ENCODE measurements at regions not wholly inside any gene's neighbourhood (a gene's known extent, or its start where the extent isn't known, plus 50 kb on each side); places are given as distances from the start of the nearest gene placed in this dataset.

DNA sequence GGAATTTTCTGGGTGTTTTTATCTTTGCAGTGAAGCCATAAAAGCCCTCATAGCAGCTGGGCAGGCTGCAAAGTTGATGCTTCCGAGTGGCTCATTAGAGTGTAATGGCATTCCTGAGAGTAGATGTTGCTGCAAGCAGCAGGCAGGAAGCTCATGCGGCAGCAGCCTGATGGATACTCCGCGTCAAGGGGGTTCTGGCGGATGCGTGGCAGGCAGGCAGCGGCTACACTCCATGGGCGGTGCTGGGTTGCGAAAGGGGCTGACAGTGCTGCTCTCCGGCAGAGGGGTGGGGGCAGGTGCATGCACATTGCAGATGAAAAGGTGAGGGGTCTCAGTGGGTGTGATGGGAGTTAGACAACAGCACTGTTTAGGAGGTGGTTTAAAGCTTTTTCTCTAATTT is 93.2 kb upstream of the AJAP1 start:
- POLR2A ChIA-PET = no interaction called here
- DNase-seq (ENCODE audit: extremely low spot score) = no peak
- CTCF ChIA-PET = no interaction called here
- no peak for TF ChIP-seq CTBP1 (IDR thresholded peaks at IDR 0.05; ENCODE audit: borderline replicate concordance)
- TF ChIP-seq TARDBP (IDR thresholded peaks at IDR 0.05) = no peak
- TF ChIP-seq L3MBTL2 (conservative IDR thresholded peaks at IDR 0.05) = no peak
- TF ChIP-seq BHLHE40 (IDR thresholded peaks at IDR 0.05; ENCODE audit: borderline replicate concordance) = no peak
- TF ChIP-seq ZNF384 (IDR thresholded peaks at IDR 0.05) = no peak
- no peak for TF ChIP-seq FOXA1 (IDR thresholded peaks at IDR 0.05)
- TF ChIP-seq FOXK2 (IDR thresholded peaks at IDR 0.05) = no peak
- TF ChIP-seq ARNT (IDR thresholded peaks at IDR 0.05) = no peak
- TF ChIP-seq SUZ12 (IDR thresholded peaks at IDR 0.05) = no peak
- TF ChIP-seq FOXM1 (IDR thresholded peaks at IDR 0.05; ENCODE audit: borderline replicate concordance) = no peak
- TF ChIP-seq NFRKB (IDR thresholded peaks at IDR 0.05) = no peak

DNA sequence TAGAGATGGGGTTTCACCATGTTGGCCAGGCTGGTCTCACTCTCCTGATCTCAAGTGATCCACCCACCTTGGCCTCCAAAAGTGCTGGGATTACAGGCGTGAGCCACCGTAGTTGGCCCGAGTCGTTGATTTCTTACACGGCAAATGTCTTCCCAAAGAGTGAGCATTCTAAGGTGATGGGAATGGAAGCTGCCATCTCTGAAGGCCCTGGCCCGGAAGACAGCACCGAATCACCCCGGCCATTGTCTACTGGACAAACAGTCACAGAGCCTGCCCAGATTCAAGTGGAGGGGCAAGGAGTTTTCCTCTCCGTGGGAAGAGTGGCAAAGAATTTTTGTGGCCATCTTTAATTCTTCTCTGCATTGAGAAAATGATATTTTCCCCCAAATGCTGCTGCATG is 92.1 kb upstream of the AJAP1 start:
- DNase-seq (ENCODE audit: extremely low spot score) = no peak
- ChIA-PET CTCF (no interaction called here), POLR2A (no interaction called here)
- TF ChIP-seq L3MBTL2 (conservative IDR thresholded peaks at IDR 0.05) (no peak), LEF1 (IDR thresholded peaks at IDR 0.05; ENCODE audit: borderline replicate concordance) (no peak), SUZ12 (IDR thresholded peaks at IDR 0.05) (no peak), CTBP1 (IDR thresholded peaks at IDR 0.05; ENCODE audit: borderline replicate concordance) (no peak)

DNA sequence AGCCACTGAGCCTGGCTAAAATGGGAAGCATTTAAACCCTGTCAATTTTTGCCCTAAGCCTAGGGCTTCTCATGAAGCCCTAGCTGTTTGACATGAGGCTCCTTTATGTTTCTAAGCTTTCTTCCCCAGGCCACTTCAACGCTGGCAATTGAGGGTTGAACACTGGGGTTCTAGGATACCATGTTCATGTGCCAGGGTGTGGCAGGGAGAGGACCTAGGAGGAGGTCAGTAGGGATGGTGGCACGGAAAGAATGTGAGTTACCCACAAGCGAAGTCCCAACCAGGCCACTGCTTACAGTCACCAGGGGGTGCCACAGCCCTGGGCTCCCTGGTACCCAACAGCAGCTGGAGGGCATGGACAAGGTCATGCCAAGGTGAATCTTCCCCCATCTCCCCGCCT is 90.8 kb upstream of the AJAP1 start:
- POLR2A ChIA-PET = no interaction called here
- no peak for DNase-seq (ENCODE audit: extremely low spot score)
- CTCF ChIA-PET = no interaction called here

DNA sequence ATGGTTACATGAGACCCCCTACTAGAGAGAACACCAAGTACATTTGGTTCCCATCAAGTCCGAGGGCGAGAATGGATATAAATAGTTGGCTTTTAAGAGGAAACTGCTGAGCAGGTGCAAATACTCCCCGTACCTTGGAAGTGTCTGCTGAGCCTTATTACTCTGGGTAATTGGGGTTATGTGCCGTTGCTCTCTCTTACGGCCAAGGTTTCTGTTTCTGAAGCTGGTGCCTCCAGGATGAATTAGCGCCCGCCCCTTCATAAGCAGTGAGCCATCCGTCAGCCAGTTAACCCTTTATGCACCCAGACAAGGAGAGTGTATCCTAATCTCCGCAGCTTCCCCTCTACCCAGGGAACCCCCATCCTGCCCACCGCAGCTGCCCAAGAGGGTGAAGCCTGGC is 90.4 kb upstream of the AJAP1 start:
- DNase-seq (ENCODE audit: extremely low spot score) = no peak
- ChIA-PET POLR2A (no interaction called here), CTCF (no interaction called here)
- TF ChIP-seq NFRKB (IDR thresholded peaks at IDR 0.05) (no peak), FOXK2 (IDR thresholded peaks at IDR 0.05) (no peak), CTBP1 (IDR thresholded peaks at IDR 0.05; ENCODE audit: borderline replicate concordance) (no peak), BHLHE40 (IDR thresholded peaks at IDR 0.05; ENCODE audit: borderline replicate concordance) (no peak), L3MBTL2 (conservative IDR thresholded peaks at IDR 0.05) (no peak), SP1 (IDR thresholded peaks at IDR 0.05) (no peak), ARNT (IDR thresholded peaks at IDR 0.05) (no peak), ZNF384 (IDR thresholded peaks at IDR 0.05) (no peak), FOXA1 (IDR thresholded peaks at IDR 0.05) (no peak), SUZ12 (IDR thresholded peaks at IDR 0.05) (no peak), FOXM1 (IDR thresholded peaks at IDR 0.05; ENCODE audit: borderline replicate concordance) (no peak), HDGF (IDR thresholded peaks at IDR 0.05; ENCODE audit: borderline replicate concordance) (no peak), LEF1 (IDR thresholded peaks at IDR 0.05; ENCODE audit: borderline replicate concordance) (no peak), TARDBP (IDR thresholded peaks at IDR 0.05) (no peak), ELF4 (IDR thresholded peaks at IDR 0.05) (no peak)
- TF ChIP-seq, protein P1, sequence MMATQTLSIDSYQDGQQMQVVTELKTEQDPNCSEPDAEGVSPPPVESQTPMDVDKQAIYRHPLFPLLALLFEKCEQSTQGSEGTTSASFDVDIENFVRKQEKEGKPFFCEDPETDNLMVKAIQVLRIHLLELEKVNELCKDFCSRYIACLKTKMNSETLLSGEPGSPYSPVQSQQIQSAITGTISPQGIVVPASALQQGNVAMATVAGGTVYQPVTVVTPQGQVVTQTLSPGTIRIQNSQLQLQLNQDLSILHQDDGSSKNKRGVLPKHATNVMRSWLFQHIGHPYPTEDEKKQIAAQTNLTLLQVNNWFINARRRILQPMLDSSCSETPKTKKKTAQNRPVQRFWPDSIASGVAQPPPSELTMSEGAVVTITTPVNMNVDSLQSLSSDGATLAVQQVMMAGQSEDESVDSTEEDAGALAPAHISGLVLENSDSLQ (IDR thresholded peaks at IDR 0.05) = no peak

More for the DNA sequence above, 90.8 kb upstream of the AJAP1 start:
- TF ChIP-seq FOXM1 (IDR thresholded peaks at IDR 0.05; ENCODE audit: borderline replicate concordance) (no peak), CTBP1 (IDR thresholded peaks at IDR 0.05; ENCODE audit: borderline replicate concordance) (no peak), TARDBP (IDR thresholded peaks at IDR 0.05) (no peak), NFRKB (IDR thresholded peaks at IDR 0.05) (no peak), FOXA1 (IDR thresholded peaks at IDR 0.05) (no peak), ARNT (IDR thresholded peaks at IDR 0.05) (no peak), L3MBTL2 (conservative IDR thresholded peaks at IDR 0.05) (no peak), ELF4 (IDR thresholded peaks at IDR 0.05) (no peak)

DNA sequence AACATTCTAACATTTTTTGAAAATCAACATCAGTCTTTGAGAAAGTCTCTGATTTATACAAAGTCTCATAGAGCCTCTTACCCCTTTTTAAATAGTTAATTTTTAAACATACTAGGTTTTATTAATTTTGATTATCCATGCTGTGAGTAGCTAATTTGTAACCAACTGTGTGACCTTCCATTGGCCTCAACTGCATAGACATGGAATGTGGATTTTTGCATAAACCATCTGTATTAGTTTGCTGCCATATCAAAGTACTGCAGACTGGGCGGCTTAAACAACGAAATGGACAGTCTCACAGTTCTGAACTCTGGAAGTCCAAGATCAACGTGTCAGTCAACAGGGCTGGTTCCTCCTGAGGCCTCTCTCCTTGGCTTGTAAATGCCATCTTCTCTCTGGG is 89.2 kb upstream of the AJAP1 start:
- CTCF ChIA-PET = no interaction called here
- no peak for TF ChIP-seq HDGF (IDR thresholded peaks at IDR 0.05; ENCODE audit: borderline replicate concordance)
- no peak for TF ChIP-seq ARNT (IDR thresholded peaks at IDR 0.05)
- TF ChIP-seq BHLHE40 (IDR thresholded peaks at IDR 0.05; ENCODE audit: borderline replicate concordance) = no peak
- no peak for TF ChIP-seq CTBP1 (IDR thresholded peaks at IDR 0.05; ENCODE audit: borderline replicate concordance)
- TF ChIP-seq L3MBTL2 (conservative IDR thresholded peaks at IDR 0.05) = no peak
- TF ChIP-seq, protein P1 (IDR thresholded peaks at IDR 0.05) = no peak
- no peak for TF ChIP-seq ZNF384 (IDR thresholded peaks at IDR 0.05)
- TF ChIP-seq FOXK2 (IDR thresholded peaks at IDR 0.05) = no peak
- TF ChIP-seq ELF4 (IDR thresholded peaks at IDR 0.05) = no peak
- no peak for TF ChIP-seq FOXM1 (IDR thresholded peaks at IDR 0.05; ENCODE audit: borderline replicate concordance)
- TF ChIP-seq NFRKB (IDR thresholded peaks at IDR 0.05) = no peak
- DNase-seq (ENCODE audit: extremely low spot score) = no peak
- POLR2A ChIA-PET = no interaction called here

DNA sequence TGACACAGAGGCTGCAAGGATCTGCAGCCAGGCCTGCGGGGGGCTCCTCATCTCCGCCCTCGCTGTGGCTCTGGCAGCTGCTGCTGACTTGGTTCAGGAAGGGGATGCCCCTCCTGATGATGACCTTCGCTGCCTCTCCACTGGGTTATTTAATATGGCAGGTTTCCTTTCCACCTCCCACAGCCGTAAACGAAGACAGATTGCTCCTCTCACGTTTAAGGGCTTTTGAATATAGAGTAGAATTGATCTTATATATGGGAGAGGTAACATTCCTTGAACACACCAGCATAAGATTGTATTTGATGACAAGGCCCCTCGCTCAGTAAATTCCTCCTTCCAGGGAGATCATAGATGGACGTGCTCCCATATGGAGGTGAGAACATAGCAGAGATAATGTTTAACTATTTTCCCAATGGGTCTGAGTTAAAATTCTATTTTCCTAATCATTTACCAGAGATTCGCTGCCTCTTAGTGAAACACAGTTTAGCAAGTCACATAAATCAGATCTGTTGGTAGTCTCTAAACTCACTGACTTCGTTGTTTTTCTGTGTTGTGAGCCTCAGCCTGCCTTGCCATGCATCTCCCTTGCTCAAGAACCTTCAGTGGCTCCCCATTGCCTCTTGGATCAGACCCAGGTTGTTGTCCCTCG is 88.5 kb upstream of the AJAP1 start:
- no peak for DNase-seq (ENCODE audit: extremely low spot score)
- CTCF ChIA-PET = no interaction called here
- POLR2A ChIA-PET = no interaction called here
- TF ChIP-seq L3MBTL2 (conservative IDR thresholded peaks at IDR 0.05) = no peak
- no peak for TF ChIP-seq TARDBP (IDR thresholded peaks at IDR 0.05)
- TF ChIP-seq NFRKB (IDR thresholded peaks at IDR 0.05) = no peak
- TF ChIP-seq CTBP1 (IDR thresholded peaks at IDR 0.05; ENCODE audit: borderline replicate concordance) = no peak

DNA sequence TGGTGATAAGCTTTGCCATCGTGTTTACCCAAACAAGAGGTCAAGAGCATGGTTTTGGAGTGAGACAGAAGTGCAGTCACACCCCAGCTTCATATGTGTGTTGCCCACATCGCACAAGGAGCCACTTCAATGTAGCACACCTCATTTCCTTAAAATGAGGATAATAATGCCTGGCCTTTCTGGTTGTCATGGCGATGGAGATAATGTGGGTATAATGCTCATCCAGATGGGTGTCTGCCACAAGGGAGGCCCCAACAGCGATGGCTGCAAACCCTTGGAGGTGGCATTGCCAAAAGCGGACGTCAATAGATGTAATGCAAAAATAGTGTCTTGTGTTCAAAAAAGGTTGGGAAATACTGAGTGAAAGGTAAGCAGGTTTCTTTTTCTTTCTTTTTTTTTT is 83.1 kb upstream of the AJAP1 start:
- DNase-seq (ENCODE audit: extremely low spot score) = no peak
- TF ChIP-seq FOXM1 (IDR thresholded peaks at IDR 0.05; ENCODE audit: borderline replicate concordance) = no peak
- TF ChIP-seq BHLHE40 (IDR thresholded peaks at IDR 0.05; ENCODE audit: borderline replicate concordance) = no peak
- no peak for TF ChIP-seq ELF4 (IDR thresholded peaks at IDR 0.05)
- no peak for TF ChIP-seq NFRKB (IDR thresholded peaks at IDR 0.05)
- no peak for TF ChIP-seq L3MBTL2 (conservative IDR thresholded peaks at IDR 0.05)
- no peak for TF ChIP-seq CTBP1 (IDR thresholded peaks at IDR 0.05; ENCODE audit: borderline replicate concordance)
- TF ChIP-seq SP1 (IDR thresholded peaks at IDR 0.05) = no peak
- TF ChIP-seq, protein P1 (IDR thresholded peaks at IDR 0.05) = no peak
- TF ChIP-seq LEF1 (IDR thresholded peaks at IDR 0.05; ENCODE audit: borderline replicate concordance) = no peak
- no peak for TF ChIP-seq SUZ12 (IDR thresholded peaks at IDR 0.05)
- TF ChIP-seq ZNF384 (IDR thresholded peaks at IDR 0.05) = no peak
- CTCF ChIA-PET = no interaction called here
- POLR2A ChIA-PET = no interaction called here
